Brain microvascular endothelial cell (primary cell): ENCODE measurements at regions not wholly inside any gene's neighbourhood (a gene's known extent, or its start where the extent isn't known, plus 50 kb on each side); places are given as distances from the start of the nearest gene placed in this dataset.

Experiments
- DNase-seq: peaks from one replicate; pipeline ENCODE4 v3.0.0-alpha.2; 2020
- H3K27ac ChIP-seq: fragments of 250-450 bp; sonication (Bioruptor Pico); 2 replicates; pipeline ENCODE4 v1.5.1; 2020; ENCODE audit warnings: mild to moderate bottlenecking, moderate library complexity
- H3K27me3 ChIP-seq: fragments of 250-450 bp; sonication (Bioruptor Pico); replicated peaks from 2 replicates; pipeline ENCODE4 v1.5.1; 2020; ENCODE audit warnings: mild to moderate bottlenecking
- H3K36me3 ChIP-seq: fragments of 250-450 bp; sonication (Bioruptor Pico); replicated peaks from 2 replicates; pipeline ENCODE4 v1.5.1; 2020; ENCODE audit warnings: mild to moderate bottlenecking
- H3K4me3 ChIP-seq: 2 replicates; pipeline ENCODE4 v1.5.1; 2011; ENCODE audit warnings: low read depth, mild to moderate bottlenecking, control low read depth, low read length, moderate library complexity
- in situ Hi-C: cut with HindIII; loops from 2 replicates; pipeline ENCODE4 v1.10.0; 2017; ENCODE audit warnings: low sequenced_read_pairs, low pct_ligation_motif_present
- TF ChIP-seq, protein P1 (sequence below): IDR thresholded peaks from 2 replicates; pipeline ENCODE4 v1.5.1; 2011; ENCODE audit warnings: low read depth, mild to moderate bottlenecking, moderate library complexity, low read length, control low read depth, inconsistent platforms; ENCODE audit errors: missing control alignments

GRCh38 chr17:73799781-73800627 lies 155.8 kb upstream of the SDK2 start:
- in situ Hi-C loops: no loop called here
- no peak for DNase-seq
- Histone ChIP-seq H3K36me3 (no peaks in the 10 kb centered on the region), H3K4me3 (no peak overlapping the region), H3K27ac (no peak overlapping the region), H3K27me3 (no peaks in the 10 kb centered on the region)
- TF ChIP-seq, protein P1, sequence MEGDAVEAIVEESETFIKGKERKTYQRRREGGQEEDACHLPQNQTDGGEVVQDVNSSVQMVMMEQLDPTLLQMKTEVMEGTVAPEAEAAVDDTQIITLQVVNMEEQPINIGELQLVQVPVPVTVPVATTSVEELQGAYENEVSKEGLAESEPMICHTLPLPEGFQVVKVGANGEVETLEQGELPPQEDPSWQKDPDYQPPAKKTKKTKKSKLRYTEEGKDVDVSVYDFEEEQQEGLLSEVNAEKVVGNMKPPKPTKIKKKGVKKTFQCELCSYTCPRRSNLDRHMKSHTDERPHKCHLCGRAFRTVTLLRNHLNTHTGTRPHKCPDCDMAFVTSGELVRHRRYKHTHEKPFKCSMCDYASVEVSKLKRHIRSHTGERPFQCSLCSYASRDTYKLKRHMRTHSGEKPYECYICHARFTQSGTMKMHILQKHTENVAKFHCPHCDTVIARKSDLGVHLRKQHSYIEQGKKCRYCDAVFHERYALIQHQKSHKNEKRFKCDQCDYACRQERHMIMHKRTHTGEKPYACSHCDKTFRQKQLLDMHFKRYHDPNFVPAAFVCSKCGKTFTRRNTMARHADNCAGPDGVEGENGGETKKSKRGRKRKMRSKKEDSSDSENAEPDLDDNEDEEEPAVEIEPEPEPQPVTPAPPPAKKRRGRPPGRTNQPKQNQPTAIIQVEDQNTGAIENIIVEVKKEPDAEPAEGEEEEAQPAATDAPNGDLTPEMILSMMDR: no peak

DNA sequence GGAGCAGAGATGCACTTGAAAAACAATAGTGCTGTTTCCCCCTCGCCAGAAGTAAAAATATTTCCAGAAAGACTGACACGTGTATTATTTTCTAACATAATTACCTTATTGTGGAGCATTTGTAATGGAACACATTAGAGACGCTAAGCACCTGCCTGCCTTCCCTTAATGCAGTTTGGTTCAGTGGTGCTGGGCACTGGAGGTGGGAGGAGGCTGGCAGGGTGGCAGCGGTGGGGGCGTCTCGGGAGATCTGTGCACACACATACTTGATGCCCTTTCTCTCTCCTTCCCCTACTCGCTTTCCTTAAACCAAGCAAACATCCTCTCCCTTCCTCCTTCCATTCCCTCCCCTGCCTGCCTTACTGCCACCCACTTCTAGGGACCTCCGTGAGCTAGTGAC lies 156.6 kb upstream of the SDK2 start:
- in situ Hi-C loops: no loop called here
- TF ChIP-seq, protein P1: no peak
- DNase-seq: no peak
- no peaks in the 10 kb centered on the region for H3K27me3 ChIP-seq
- no peaks in the 10 kb centered on the region for H3K36me3 ChIP-seq
- H3K27ac ChIP-seq: no peak overlapping the region
- no peak overlapping the region for H3K4me3 ChIP-seq

- Histone ChIP-seq H3K27me3 (no peaks in the 10 kb centered on the region), H3K27ac (no peak overlapping the region), H3K4me3 (no peak overlapping the region), H3K36me3 (no peaks in the 10 kb centered on the region)
- TF ChIP-seq, protein P1: no peak
- in situ Hi-C loops: no loop called here
- no peak for DNase-seq
Observed at GRCh38 chr17:73801455-73802100, 157.3 kb upstream of the SDK2 start.

- in situ Hi-C loops: no loop called here
- H3K27ac ChIP-seq: no peak overlapping the region
- DNase-seq: no peak
- H3K36me3 ChIP-seq: no peaks in the 10 kb centered on the region
- no peak overlapping the region for H3K4me3 ChIP-seq
- TF ChIP-seq, protein P1: no peak
- no peaks in the 10 kb centered on the region for H3K27me3 ChIP-seq
Observed at GRCh38 chr17:73802314-73802713, 158.1 kb upstream of the SDK2 start.

- no peaks in the 10 kb centered on the region for H3K36me3 ChIP-seq
- TF ChIP-seq, protein P1: no peak
- no peak overlapping the region for H3K27ac ChIP-seq
- DNase-seq: no peak
- no peaks in the 10 kb centered on the region for H3K27me3 ChIP-seq
- no peak overlapping the region for H3K4me3 ChIP-seq
- in situ Hi-C loops: no loop called here
Observed at GRCh38 chr17:73802871-73803270, 158.6 kb upstream of the SDK2 start.
